ENCODE measurements at regions not wholly inside any gene's neighbourhood (a gene's known extent, or its start where the extent isn't known, plus 50 kb on each side); places are given as distances from the start of the nearest gene placed in this dataset.

GRCh38 chr12:3417937-3418462 is 73.0 kb upstream of the PRMT8 start:
- no TSS peak for BruUV-seq (replicated peaks)
- CTCF ChIA-PET = no interaction called here

More at GRCh38 chr12:3417937-3418462, 73.0 kb upstream of the PRMT8 start:
- Histone ChIP-seq H2AFZ (replicated peaks; ENCODE audit: low read length, poor library complexity) (no peak overlapping the region), H2BK120ac (ENCODE audit: low read depth, low read length) (no peak overlapping the region), H3K9me3 (ENCODE audit: control insufficient read depth, insufficient read depth, low read length) (no peaks in the 10 kb centered on the region), H2BK20ac (ENCODE audit: low read depth, low read length) (no peak overlapping the region), H2AK9ac (replicated peaks; ENCODE audit: low read depth, low read length, poor library complexity) (no peak overlapping the region), H3K79me1 (ENCODE audit: low read depth in 1 of 2, low read length in 2 of 2) (no peaks in the 10 kb centered on the region), H3K23ac (ENCODE audit: low read depth, low read length) (no peak overlapping the region), H3K4me2 (ENCODE audit: low read depth, low read length) (no peak overlapping the region), H3K9me1 (ENCODE audit: insufficient read depth, low read length) (no peaks in the 10 kb centered on the region), H3K18ac (ENCODE audit: low read depth, low read length) (no peak overlapping the region), H3K4me1 (ENCODE audit: control insufficient read depth, insufficient read depth, low read length) (no peaks in the 10 kb centered on the region), H4K8ac (ENCODE audit: low read depth in 2 of 2, low read length in 2 of 2) (no peak overlapping the region), H2BK15ac (ENCODE audit: low read depth, low read length) (no peak overlapping the region), H3K4me3 (ENCODE audit: insufficient read depth, low read depth, low read length) (no peak overlapping the region), H3K36me3 (ENCODE audit: control insufficient read depth, insufficient read depth, low read length) (no peaks in the 10 kb centered on the region), H4K5ac (ENCODE audit: low read depth, low read length) (no peak overlapping the region), H4K20me1 (ENCODE audit: insufficient read depth, low read length) (no peaks in the 10 kb centered on the region), H3K14ac (replicated peaks; ENCODE audit: low read depth, low read length) (no peak overlapping the region), H3K27ac (ENCODE audit: insufficient read depth, low read length) (no peak overlapping the region), H3K56ac (ENCODE audit: extremely low read depth, insufficient read depth, low read length) (no peak overlapping the region), H2AK5ac (ENCODE audit: low read depth, low read length) (no peak overlapping the region), H2BK5ac (ENCODE audit: low read depth, low read length, poor library complexity, severe bottlenecking) (no peak overlapping the region), H3K27me3 (ENCODE audit: control insufficient read depth, insufficient read depth, low read length) (peaks cover 5% of the 10 kb centered on the region), H4K91ac (ENCODE audit: insufficient read depth, low read depth, low read length) (no peak overlapping the region), H3K9ac (ENCODE audit: low read depth, low read length) (no peak overlapping the region), H3K4ac (ENCODE audit: low read depth, low read length) (no peak overlapping the region)
- WGBS, 2 experiments (ENCODE audit: extremely low coverage in 2 of 2, insufficient read length in 1 of 2) = no CpG with 5 or more reads among the region's 3 CpGs
- POLR2A ChIA-PET (ENCODE audit: unreplicated experiment) = no interaction called here
- dilution Hi-C loops (cut with HindIII; ENCODE audit: low sequenced_read_pairs, unreplicated experiment) = no loop called here
- TF ChIP-seq POLR2A (IDR thresholded peaks at IDR 0.05; ENCODE audit: low read depth, low read length) = no peak
- no peak for TF ChIP-seq NFE2L2 (IDR thresholded peaks at IDR 0.05; ENCODE audit: low read depth, low read length)
- TF ChIP-seq SMC3 (IDR thresholded peaks at IDR 0.05; ENCODE audit: low read depth, low read length) = no peak
- TF ChIP-seq MAZ (IDR thresholded peaks at IDR 0.05; ENCODE audit: borderline replicate concordance, low read depth, low read length) = no peak
- no peak for TF ChIP-seq CHD1 (IDR thresholded peaks at IDR 0.05; ENCODE audit: low read depth, low read length)
- TF ChIP-seq ELK1 (IDR thresholded peaks at IDR 0.05; ENCODE audit: borderline replicate concordance, low read depth, low read length) = no peak
- TF ChIP-seq, protein P1, sequence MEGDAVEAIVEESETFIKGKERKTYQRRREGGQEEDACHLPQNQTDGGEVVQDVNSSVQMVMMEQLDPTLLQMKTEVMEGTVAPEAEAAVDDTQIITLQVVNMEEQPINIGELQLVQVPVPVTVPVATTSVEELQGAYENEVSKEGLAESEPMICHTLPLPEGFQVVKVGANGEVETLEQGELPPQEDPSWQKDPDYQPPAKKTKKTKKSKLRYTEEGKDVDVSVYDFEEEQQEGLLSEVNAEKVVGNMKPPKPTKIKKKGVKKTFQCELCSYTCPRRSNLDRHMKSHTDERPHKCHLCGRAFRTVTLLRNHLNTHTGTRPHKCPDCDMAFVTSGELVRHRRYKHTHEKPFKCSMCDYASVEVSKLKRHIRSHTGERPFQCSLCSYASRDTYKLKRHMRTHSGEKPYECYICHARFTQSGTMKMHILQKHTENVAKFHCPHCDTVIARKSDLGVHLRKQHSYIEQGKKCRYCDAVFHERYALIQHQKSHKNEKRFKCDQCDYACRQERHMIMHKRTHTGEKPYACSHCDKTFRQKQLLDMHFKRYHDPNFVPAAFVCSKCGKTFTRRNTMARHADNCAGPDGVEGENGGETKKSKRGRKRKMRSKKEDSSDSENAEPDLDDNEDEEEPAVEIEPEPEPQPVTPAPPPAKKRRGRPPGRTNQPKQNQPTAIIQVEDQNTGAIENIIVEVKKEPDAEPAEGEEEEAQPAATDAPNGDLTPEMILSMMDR (conservative IDR thresholded peaks at IDR 0.05; ENCODE audit: low read depth, low read length) = no peak
- TF ChIP-seq MAFK (IDR thresholded peaks at IDR 0.05; ENCODE audit: low read depth, low read length) = no peak
- TF ChIP-seq, protein P2, sequence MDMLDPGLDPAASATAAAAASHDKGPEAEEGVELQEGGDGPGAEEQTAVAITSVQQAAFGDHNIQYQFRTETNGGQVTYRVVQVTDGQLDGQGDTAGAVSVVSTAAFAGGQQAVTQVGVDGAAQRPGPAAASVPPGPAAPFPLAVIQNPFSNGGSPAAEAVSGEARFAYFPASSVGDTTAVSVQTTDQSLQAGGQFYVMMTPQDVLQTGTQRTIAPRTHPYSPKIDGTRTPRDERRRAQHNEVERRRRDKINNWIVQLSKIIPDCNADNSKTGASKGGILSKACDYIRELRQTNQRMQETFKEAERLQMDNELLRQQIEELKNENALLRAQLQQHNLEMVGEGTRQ (IDR thresholded peaks at IDR 0.05; ENCODE audit: low read depth, low read length) = no peak
- TF ChIP-seq FOS (IDR thresholded peaks at IDR 0.05; ENCODE audit: low read depth, low read length) = no peak
- TF ChIP-seq MXI1 (IDR thresholded peaks at IDR 0.05; ENCODE audit: borderline replicate concordance, low read depth, low read length) = no peak
- TF ChIP-seq RAD21 (IDR thresholded peaks at IDR 0.05; ENCODE audit: low read length) = no peak
- TF ChIP-seq CEBPB (IDR thresholded peaks at IDR 0.05; ENCODE audit: low read depth, low read length) = no peak
- no peak for TF ChIP-seq BHLHE40 (IDR thresholded peaks at IDR 0.05; ENCODE audit: low read depth, low read length)
- TF ChIP-seq RFX5 (IDR thresholded peaks at IDR 0.05; ENCODE audit: low read depth, low read length) = no peak
- TF ChIP-seq RCOR1 (IDR thresholded peaks at IDR 0.05; ENCODE audit: insufficient replicate concordance, low read length) = no peak
- in situ Hi-C loops (cut with MboI; ENCODE audit: low sequenced_read_pairs) = no loop called here
- ATAC-seq (ENCODE audit: low read depth) (no peak), DNase-seq (no peak)
- intact Hi-C loops (cut with micrococcal nuclease) = no loop called here

Data from IMR-90 (cell line).